ENCODE measurements at regions not wholly inside any gene's neighbourhood (a gene's known extent, or its start where the extent isn't known, plus 50 kb on each side); places are given as distances from the start of the nearest gene placed in this dataset.
A peak's percentile ranks its signal among the peaks of the same experiment; 100 is the strongest.

GRCh38 chr12:42698213-42698612 is 108.7 kb upstream of the PRICKLE1 start:
- no peaks in the 10 kb centered on the region for H3K36me3 Mint-ChIP-seq (ENCODE audit: low read depth)
- H3K9me3 Mint-ChIP-seq, result peaks cover 4% of the 10 kb centered on the region
- no peak overlapping the region for H3K27ac Mint-ChIP-seq
- H3K4me1 Mint-ChIP-seq, result peaks cover 5% of the 10 kb centered on the region
- H3K4me3 Mint-ChIP-seq, result no peak overlapping the region
- H3K27me3 Mint-ChIP-seq, result peaks cover 3% of the 10 kb centered on the region
- no peak for ATAC-seq (replicated peaks)

DNA sequence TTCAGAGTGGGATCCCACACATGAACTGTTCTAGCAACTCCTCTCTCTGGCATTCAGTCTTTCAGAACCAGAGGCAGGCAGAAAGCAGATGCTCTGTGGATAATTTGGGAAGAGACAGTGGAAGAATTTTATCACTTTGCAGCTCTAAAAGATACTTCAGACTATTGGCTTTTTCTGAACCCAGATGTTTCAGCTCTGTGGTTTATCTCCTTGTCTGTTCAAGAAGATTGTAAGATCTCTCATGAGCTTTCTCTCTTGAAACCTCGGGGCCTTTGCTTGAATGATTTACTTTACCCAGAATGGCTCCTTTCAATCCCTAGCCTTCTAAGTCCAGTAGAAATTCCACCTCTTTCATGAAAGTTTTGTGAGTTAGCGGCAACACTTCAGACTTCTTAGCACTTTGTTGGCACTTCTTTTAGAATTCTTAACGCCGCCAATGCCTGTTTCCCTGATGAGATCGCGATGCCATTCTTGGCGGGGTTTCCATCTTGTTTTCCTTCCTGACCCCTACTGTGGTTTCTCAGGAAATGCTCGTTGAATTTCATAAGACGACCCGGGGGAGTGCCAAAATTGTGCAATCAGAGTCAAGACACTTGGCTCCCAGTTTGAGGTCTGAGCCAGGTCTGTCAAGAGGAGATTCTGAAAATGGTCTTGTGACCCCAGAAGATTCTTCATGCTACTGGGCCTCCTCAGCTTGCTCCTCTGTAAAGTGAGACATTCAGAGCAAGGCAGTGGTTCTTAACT is 107.0 kb upstream of the PRICKLE1 start:
- Mint-ChIP-seq H3K4me1 (peaks cover 5% of the 10 kb centered on the region), H3K27ac (no peak overlapping the region), H3K4me3 (no peak overlapping the region), H3K9me3 (peaks cover 4% of the 10 kb centered on the region), H3K27me3 (peaks cover 3% of the 10 kb centered on the region), H3K36me3 (ENCODE audit: low read depth) (no peaks in the 10 kb centered on the region)
- no peak for ATAC-seq (replicated peaks)

- ATAC-seq (replicated peaks), result no peak
- H3K27me3 Mint-ChIP-seq, result peaks cover 3% of the 10 kb centered on the region
- peaks cover 4% of the 10 kb centered on the region for H3K9me3 Mint-ChIP-seq
- H3K4me3 Mint-ChIP-seq, result peak overlapping the region; percentile 24
- peaks cover 5% of the 10 kb centered on the region for H3K4me1 Mint-ChIP-seq
- H3K36me3 Mint-ChIP-seq (ENCODE audit: low read depth), result no peaks in the 10 kb centered on the region
- H3K27ac Mint-ChIP-seq, result no peak overlapping the region
These were observed 106.0 kb upstream of the PRICKLE1 start for GRCh38 chr12:42695490-42695995.

DNA sequence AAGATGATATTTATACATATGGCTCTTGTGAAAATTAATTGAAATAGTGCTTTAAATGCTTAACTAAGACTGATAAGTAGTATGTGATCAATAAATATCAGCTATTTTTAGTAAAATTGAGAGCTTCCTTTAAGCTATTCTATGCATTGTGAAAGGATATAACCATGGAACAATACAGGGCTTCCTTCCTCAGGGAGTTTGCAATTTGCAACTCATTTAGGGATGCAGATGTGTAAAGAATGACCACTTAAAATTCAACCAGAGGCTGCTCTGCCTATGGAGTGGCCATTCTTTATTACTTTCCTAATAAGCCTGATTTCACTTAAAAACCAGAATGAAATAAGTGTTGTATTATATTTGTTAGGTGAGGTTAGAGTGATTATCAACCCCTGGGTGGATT is 103.2 kb upstream of the PRICKLE1 start:
- ATAC-seq (replicated peaks), result no peak
- Mint-ChIP-seq H3K4me3 (no peak overlapping the region), H3K27ac (no peak overlapping the region), H3K27me3 (peaks cover 3% of the 10 kb centered on the region), H3K36me3 (ENCODE audit: low read depth) (no peaks in the 10 kb centered on the region), H3K9me3 (peaks cover 4% of the 10 kb centered on the region), H3K4me1 (peaks cover 5% of the 10 kb centered on the region)

DNA sequence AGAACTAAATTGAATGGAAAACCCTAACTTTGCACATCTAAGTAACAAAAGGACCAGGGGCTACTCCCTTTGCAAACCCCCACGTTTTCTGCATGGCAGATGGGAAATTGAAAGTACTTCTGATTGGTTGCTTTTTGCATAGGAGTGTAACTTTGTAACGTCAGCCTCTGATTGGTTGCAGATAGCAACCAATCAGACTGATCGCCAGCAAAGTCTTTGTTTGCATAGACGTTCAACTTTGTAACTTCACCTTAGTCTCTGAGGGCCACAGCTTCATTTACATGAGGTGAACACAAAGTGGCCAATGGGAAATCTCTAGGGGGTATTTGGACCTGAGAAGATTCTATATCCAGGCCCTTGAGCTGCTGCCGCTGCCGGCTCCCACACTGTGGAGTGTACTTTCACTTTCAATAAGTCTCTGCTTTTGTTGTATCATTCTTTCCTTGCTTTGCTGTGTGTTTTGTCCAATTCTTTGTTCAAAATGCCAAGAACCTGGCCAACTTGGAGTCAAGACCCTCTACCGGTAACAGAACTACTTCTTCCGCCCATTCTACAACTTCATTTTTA is 102.5 kb upstream of the PRICKLE1 start:
- no peak overlapping the region for H3K4me3 Mint-ChIP-seq
- H3K27me3 Mint-ChIP-seq, result peaks cover 3% of the 10 kb centered on the region
- H3K36me3 Mint-ChIP-seq (ENCODE audit: low read depth), result no peaks in the 10 kb centered on the region
- no peak overlapping the region for H3K27ac Mint-ChIP-seq
- peaks cover 4% of the 10 kb centered on the region for H3K9me3 Mint-ChIP-seq
- ATAC-seq (replicated peaks), result no peak
- H3K4me1 Mint-ChIP-seq, result peaks cover 5% of the 10 kb centered on the region

DNA sequence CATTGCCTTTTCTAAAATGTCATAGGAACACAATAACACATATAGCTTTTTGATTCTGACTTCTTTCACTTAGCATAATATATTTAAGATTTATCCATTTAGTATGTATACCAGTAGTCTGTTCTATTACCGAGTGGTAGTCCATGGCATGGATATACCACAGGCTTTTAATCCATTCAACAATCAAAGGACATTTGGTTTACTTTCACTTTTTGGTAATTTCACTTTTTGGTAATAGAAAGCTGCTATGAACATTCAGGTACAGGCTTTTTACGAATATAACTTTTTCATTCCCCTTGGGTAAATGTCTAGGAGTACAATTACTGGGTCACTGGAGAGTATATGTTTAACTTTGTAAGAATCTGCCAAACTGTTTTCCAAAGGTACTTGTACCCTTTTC is 100.7 kb upstream of the PRICKLE1 start:
- no peak for ATAC-seq (replicated peaks)
- H3K27me3 Mint-ChIP-seq, result peaks cover 3% of the 10 kb centered on the region
- no peaks in the 10 kb centered on the region for H3K4me1 Mint-ChIP-seq
- H3K9me3 Mint-ChIP-seq, result no peaks in the 10 kb centered on the region
- no peak overlapping the region for H3K4me3 Mint-ChIP-seq
- no peak overlapping the region for H3K27ac Mint-ChIP-seq
- H3K36me3 Mint-ChIP-seq (ENCODE audit: low read depth), result no peaks in the 10 kb centered on the region

- Mint-ChIP-seq H3K36me3 (ENCODE audit: low read depth) (no peaks in the 10 kb centered on the region), H3K27me3 (no peaks in the 10 kb centered on the region), H3K9me3 (no peaks in the 10 kb centered on the region), H3K4me3 (no peak overlapping the region), H3K27ac (no peak overlapping the region), H3K4me1 (no peaks in the 10 kb centered on the region)
- ATAC-seq (replicated peaks), result no peak
These were observed 100.2 kb upstream of the PRICKLE1 start for GRCh38 chr12:42689699-42690098.

DNA sequence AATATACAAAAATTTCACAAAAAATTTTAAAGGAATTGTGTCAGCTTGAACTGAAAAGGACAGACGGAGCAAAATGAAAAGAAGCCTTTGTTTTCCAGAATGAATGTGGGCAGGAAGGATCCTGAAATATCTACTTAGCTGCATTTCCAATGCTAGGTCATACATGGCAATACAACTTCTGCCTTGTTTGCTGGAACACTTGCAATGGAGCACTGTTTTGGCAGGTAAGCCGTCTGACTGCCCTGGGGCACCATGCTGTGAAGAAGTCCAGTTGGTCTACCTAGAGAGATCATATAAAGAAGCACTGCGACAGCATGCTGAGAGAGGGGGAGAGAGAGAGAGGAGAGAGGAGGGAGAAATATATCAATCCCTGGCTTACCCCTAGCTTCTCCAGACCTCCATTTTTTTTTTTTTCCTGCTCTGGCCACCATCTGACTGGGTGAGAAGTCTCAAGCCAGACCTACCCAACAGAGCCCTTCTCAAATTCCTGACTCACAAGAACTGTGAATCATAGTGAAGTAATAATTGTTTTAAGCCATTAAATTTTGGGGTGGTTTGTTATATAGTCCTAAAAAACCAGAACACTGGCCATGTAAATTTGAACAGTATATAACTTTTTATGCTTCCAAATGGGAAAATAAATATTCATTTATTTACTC is 97.1 kb upstream of the PRICKLE1 start:
- no peaks in the 10 kb centered on the region for H3K4me1 Mint-ChIP-seq
- ATAC-seq (replicated peaks), result no peak
- H3K27me3 Mint-ChIP-seq, result no peaks in the 10 kb centered on the region
- H3K4me3 Mint-ChIP-seq, result no peak overlapping the region
- no peak overlapping the region for H3K27ac Mint-ChIP-seq
- no peaks in the 10 kb centered on the region for H3K9me3 Mint-ChIP-seq
- H3K36me3 Mint-ChIP-seq (ENCODE audit: low read depth), result no peaks in the 10 kb centered on the region

DNA sequence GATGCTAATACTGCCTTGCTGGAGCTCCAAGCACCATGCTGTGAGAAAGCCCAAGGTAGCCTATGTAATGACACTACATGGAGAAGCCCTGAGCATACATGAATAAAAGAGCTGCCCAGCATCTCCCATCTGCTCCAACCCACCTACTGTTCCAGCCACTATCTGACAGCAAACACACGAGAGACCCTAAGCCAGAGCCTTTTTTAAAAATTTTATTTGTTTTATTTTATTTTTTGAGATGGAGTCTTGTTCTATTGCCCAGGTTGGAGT is 95.2 kb upstream of the PRICKLE1 start:
- no peaks in the 10 kb centered on the region for H3K4me1 Mint-ChIP-seq
- H3K27ac Mint-ChIP-seq, result no peak overlapping the region
- H3K36me3 Mint-ChIP-seq (ENCODE audit: low read depth), result no peaks in the 10 kb centered on the region
- no peaks in the 10 kb centered on the region for H3K27me3 Mint-ChIP-seq
- no peaks in the 10 kb centered on the region for H3K9me3 Mint-ChIP-seq
- no peak for ATAC-seq (replicated peaks)
- no peak overlapping the region for H3K4me3 Mint-ChIP-seq

DNA sequence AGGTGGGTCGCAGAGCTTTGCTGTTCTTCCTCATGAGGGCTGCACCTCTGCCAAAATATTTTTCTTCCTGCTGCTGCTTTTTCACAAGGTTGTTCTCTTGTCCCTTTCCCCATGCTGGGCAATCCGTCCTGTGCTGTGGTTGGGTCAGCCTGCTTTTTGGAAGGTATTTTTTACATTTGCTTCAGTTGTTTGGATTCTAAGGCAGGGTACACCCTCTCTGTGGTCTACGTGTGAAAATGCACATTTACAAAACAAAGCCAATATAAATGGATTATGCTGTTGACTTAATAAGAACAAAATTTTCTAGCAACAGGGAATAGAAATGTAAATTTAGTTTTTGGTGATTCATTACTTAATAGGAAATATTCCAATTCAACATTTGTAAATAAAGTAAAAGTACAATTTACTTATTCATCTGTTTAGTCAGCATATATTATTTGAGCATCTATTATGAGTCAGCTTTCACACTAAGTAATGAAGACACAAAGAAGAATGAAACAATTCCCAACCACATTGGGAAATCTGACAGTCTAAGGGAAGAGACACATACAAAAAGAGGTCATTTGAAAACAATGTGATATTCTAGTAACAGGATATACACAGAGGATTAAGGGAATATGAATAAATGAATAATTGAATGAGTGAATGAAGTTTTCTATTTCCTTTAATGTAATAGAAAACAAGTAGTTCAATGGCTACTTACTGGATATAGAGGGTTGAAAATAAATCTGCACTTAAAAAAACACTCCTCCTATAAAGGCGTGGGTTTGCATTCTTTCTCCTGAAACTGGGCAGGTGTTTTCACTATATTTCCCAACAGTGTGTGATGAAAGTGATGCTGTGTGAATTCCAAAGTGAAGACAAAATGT is 94.6 kb upstream of the PRICKLE1 start:
- no peaks in the 10 kb centered on the region for H3K4me1 Mint-ChIP-seq
- H3K4me3 Mint-ChIP-seq, result no peak overlapping the region
- H3K27me3 Mint-ChIP-seq, result no peaks in the 10 kb centered on the region
- no peak for ATAC-seq (replicated peaks)
- H3K9me3 Mint-ChIP-seq, result no peaks in the 10 kb centered on the region
- no peaks in the 10 kb centered on the region for H3K36me3 Mint-ChIP-seq (ENCODE audit: low read depth)
- no peak overlapping the region for H3K27ac Mint-ChIP-seq

- ATAC-seq (replicated peaks), result no peak
- Mint-ChIP-seq H3K27ac (no peak overlapping the region), H3K36me3 (ENCODE audit: low read depth) (no peaks in the 10 kb centered on the region), H3K4me1 (no peaks in the 10 kb centered on the region), H3K4me3 (no peak overlapping the region), H3K9me3 (no peaks in the 10 kb centered on the region), H3K27me3 (no peaks in the 10 kb centered on the region)
These were observed 93.7 kb upstream of the PRICKLE1 start for GRCh38 chr12:42683266-42683665.

DNA sequence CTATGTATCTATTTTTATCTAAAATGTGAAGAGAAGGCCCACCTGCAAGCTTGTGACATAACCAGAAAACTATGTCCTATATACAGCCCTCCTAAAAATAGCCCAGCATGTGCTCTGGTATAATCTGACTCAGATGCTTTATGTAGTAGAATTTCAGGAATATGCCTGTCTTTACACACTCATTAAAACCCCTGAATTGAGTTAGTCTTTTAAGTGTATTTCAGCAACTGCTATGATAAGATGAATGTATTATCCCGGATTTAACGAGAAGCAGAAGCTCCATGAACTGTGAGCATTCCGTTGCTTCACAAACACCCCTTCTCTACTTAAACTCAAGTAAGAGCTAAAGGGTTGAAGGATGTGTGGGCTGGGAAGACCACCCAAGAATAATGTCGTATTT is 89.9 kb upstream of the PRICKLE1 start:
- H3K4me3 Mint-ChIP-seq, result no peak overlapping the region
- H3K4me1 Mint-ChIP-seq, result no peaks in the 10 kb centered on the region

DNA sequence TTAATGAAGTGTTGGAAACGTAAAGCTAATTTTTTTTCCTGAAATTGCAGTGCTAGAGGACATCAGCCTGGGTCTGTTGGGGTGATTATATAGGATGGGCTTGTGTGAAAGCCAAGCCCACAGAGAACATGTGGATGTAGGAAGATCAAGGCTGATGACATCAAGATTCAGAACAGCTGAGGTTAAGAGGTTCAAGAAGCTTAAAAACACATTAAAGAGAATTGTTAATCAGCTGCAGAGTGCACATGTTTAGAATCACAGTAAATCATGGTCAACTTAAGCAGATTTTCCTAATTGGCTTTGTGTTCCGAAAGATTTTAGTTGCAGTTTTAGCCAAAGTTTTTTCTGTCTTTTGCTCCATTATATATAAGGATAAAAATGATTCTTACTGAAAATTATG is 87.9 kb upstream of the PRICKLE1 start:
- H3K9me3 Mint-ChIP-seq, result no peaks in the 10 kb centered on the region
- H3K4me1 Mint-ChIP-seq, result no peaks in the 10 kb centered on the region
- H3K36me3 Mint-ChIP-seq (ENCODE audit: low read depth), result no peaks in the 10 kb centered on the region
- H3K27me3 Mint-ChIP-seq, result no peaks in the 10 kb centered on the region
- ATAC-seq (replicated peaks), result no peak
- no peak overlapping the region for H3K4me3 Mint-ChIP-seq
- no peak overlapping the region for H3K27ac Mint-ChIP-seq

More for the DNA sequence above, 89.9 kb upstream of the PRICKLE1 start:
- Mint-ChIP-seq H3K27me3 (no peaks in the 10 kb centered on the region), H3K36me3 (ENCODE audit: low read depth) (no peaks in the 10 kb centered on the region), H3K27ac (no peak overlapping the region), H3K9me3 (no peaks in the 10 kb centered on the region)
- ATAC-seq (replicated peaks), result no peak

DNA sequence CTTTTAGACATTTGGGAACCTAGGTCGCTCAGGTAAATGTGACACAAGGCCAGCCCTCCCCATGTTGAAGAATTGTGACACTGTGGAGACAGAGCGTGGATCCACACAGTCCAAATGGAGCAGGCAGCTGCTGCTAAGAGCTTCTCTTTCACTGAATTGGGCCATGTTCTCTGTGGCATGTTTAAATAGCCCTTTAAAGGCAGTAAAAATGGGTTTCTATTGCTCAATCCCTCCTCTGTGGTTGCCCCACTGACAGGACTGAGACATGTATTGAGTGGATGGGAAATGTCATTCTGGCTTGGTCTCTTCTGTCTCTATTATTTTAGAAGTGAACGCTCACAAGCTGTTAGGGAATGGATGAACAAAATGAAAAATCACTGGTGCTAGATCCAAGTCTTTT is 84.0 kb upstream of the PRICKLE1 start:
- Mint-ChIP-seq H3K9me3 (no peaks in the 10 kb centered on the region), H3K27ac (no peak overlapping the region), H3K4me1 (no peaks in the 10 kb centered on the region), H3K4me3 (no peak overlapping the region), H3K36me3 (ENCODE audit: low read depth) (no peaks in the 10 kb centered on the region), H3K27me3 (no peaks in the 10 kb centered on the region)
- no peak for ATAC-seq (replicated peaks)

Measured in activated T-helper 17 cell treated with anti-CD3 and anti-CD28 coated beads, Interleukin-2, amount 50 U/mL, for 72 hours (primary cell).